HG03432 (cell line): ENCODE measurements at regions not wholly inside any gene's neighbourhood (a gene's known extent, or its start where the extent isn't known, plus 50 kb on each side); places are given as distances from the start of the nearest gene placed in this dataset.

Experiments used
- ATAC-seq: cut with Tn5 transposase; IDR thresholded peaks from one replicate; pipeline ENCODE4 v1.9.1; 2021; ENCODE audit warnings: mild to moderate bottlenecking, moderate library complexity; ENCODE audit not compliant: unreplicated experiment

DNA sequence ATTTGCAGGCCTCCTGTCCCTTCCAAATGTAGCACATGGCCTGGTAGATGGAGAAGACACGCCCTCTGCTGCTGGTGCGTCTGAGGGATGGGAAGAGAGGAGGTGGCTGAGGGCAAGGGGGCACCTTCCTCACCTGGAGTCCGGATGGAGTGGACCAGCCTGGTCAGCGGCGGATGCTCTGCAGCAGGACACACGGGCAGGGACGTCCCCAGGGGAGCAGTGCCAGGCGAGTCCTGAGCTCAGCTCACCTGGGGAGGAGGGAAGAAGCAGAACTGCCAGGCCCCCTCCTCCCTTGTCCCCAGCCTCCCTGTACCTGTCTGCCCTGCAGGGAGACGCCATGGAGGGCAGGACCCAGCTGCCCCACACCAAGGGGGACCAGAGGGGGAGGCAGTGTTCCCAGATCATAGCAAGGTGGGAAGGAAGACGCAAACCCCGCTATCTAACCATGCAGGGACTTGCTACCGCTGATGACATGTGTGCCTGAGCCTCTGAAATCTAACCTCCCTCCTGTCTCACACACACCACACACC lies 1495.9 kb downstream of the BRD1 start:
- ATAC-seq = no peak

DNA sequence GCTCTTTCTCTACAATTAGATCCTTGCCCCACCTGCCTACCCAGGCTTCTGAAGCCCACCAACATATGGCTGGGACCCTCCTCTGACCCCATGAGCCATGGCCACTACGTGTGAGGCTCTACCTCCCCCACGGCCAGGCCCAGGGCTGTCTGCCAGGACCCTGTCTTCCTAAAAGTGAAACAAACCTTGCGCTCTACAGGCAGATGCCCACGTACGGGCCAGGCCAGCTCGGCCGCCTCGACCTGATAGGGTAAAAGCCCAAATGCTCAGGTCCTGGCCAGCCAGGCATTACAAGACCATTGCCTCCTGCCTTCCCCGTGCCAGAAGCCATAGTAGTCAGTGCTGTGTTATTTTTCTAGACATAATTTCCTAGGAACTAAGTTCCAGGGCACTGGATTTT lies 1496.4 kb downstream of the BRD1 start:
- ATAC-seq = no peak

- no peak for ATAC-seq
Measured at GRCh38 chr22:48327721-48328120, 1500.0 kb downstream of the BRD1 start.

DNA sequence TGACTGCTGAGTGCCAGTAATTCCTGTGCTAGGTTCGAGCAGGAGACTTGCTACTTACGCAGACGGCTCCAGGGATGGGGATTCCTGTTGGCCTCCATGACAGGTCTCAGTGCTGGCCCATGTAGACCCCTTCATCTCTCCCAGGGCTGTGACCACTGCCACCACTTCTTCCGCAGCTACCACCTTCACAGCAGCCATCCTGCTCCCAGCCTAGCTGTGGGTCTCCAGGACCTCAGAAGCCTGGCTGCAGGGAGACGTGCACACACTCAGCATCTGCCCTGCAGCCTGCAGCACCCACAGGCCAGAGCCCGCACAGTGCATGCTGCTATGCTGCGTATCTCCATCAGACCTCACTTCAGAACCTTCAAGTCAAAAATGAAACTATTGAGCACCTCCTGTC lies 1503.9 kb downstream of the BRD1 start:
- no peak for ATAC-seq

DNA sequence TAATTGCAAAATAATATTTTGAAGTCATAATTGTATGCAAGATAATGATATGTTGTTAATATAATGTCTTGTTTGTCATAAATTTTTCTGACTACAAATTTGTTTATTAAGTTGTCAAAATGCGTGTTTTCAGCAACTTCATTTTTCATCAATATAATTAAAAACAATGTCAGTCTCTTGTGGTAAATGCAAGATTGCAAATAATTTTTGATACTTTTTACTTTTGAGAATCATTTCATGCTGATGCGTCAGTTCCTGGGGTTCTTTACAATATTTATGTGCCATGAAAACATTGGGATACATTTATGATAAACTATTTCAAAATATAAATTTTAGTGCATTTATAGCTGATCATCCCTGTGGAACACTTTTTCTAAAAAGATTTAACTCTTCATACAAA lies 1504.8 kb downstream of the BRD1 start:
- ATAC-seq = no peak

- ATAC-seq = no peak
Measured at GRCh38 chr22:48321986-48322545, 1505.6 kb downstream of the BRD1 start.

- no peak for ATAC-seq
Measured at GRCh38 chr22:48320683-48321451, 1506.8 kb downstream of the BRD1 start.

DNA sequence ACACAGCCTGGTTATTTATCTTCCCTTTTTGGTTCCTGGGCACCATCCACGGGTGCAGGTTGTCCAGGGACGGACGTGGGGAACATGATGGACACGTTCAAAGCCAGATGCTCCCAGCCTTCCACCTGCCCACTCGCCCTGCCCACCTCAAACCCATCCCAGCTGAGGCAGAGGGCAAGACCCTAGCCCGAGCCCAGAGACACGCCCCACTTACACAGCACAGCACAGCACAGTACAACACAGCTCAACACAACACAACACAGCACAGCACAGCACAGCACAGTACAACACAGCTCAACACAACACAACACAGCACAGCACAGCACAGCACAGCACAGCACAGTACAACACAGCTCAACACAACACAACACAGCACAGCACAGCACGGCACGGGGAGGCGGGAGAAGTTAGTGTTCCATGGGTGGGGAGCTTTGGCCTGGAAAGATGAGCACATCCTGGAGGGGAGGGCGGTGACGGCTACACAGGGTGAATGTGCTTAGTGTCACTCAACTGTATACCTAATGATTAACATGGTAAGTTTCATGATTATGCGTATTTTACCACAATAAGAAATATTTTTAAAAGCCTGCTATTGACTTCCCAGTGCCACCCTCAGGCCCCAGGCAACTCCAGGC lies 1507.5 kb downstream of the BRD1 start:
- ATAC-seq = no peak

DNA sequence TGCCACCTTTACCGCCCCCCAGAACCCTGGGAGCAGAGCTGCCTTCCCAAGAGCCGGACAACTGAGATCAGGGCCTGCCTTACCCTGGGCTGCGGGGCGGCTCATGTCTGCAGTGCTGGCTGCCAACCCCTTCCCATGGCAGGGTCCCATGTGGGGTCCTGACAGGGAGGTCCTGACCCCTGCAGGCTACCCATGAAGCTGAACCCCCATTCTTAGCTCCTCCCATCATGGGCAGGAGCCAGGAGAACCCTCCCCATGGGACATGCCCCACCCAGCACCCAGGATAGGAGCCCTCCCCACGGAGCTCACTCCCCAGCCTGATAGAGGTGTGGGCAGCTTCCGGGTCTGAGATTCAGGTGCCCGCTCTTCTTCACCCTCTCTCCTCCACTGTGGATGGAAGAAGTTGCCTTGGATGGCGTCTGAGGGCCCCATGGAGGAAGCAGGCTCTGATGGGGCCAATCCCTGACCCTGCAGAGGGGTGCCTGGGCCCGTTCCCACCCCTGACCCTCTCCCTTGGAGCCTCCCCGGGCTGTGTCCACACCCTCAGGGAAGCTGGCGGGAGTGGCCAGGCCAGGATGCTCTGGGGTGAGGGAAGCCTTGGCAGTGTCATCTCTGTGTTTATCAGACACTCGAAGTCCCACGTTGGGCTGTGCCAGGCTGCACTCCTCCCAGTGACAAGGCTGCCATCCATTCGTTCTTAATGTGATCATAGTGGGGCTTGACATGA lies 1508.2 kb downstream of the BRD1 start:
- ATAC-seq = no peak

DNA sequence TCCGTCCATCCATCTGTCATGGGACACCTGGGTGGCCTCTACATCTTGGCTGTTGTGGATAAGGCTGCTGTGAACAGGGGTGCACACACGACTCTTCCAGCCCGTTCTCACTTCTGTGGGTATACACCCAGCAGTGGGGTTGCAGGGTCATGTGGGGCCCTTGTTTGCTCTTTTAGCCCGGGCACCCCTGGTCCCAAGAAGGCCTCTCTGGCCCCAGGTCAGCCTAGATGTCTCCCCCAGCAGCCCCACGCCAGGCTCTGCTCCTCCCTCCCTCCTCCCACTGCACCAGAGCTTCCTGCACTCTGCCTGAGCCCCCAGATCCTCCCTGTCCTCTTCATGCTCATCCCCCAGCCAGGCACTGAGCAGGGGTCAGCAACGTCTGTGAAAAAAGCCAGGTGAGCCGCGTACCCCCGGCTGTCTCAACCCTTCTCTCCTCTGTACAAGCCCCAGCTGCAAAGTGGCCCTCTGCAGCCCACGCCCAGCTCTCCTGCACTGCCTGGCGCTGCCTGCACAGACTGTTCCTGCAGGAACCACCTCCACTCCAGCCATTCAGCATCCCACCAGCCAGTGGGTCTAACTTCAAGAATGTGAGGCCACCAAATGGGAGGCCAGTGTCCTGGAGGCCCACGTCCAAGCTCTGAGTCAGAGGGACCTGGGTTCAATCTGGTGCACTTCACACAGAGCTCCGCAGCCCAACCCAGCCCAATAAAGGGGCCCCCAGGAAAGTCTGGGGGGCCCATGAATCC lies 1508.9 kb downstream of the BRD1 start:
- no peak for ATAC-seq

GRCh38 chr22:48318173-48318572 lies 1509.5 kb downstream of the BRD1 start:
- no peak for ATAC-seq

- no peak for ATAC-seq
Measured at GRCh38 chr22:48316257-48317250, 1511.1 kb downstream of the BRD1 start.

- no peak for ATAC-seq
Measured at GRCh38 chr22:48315439-48316256, 1512.0 kb downstream of the BRD1 start.

DNA sequence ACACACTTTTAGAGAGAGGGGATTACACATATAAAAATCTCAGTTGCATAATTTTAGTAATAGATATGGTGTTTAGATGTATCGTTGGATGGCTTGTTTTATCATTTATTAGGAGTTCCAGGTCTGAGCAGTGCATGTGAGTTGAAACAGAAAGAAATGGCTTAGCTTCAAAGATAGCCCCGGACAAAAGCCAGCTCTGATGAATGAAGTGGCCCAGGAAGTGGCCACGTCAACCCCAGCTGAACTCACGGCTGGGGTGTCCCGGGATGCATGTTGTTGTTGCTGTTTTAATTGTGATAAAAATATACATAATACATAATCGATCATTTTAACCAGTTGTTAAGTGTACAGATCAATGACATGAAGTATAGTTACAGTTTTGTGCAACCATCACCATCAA lies 1513.6 kb downstream of the BRD1 start:
- no peak for ATAC-seq

GRCh38 chr22:48313175-48313830 lies 1514.4 kb downstream of the BRD1 start:
- ATAC-seq = no peak

DNA sequence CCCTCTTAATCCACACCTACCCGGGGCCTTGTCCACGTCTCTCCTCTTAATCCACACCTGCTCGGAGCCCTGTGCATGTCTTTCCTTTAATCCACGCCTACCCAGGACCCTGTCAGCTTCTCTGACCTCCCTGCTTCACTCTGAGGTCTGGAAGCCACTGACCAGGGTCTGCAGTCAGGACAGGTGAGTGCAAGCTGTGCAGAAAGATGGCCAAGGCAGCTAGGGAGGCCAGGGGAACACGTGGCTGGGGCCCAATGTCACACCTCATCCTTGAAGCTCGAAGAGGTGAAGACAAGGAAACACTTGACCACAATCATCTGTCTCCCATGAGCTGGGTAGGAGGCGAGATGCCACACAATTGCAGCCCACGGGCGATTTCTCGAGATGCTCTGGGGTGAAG lies 1516.9 kb downstream of the BRD1 start:
- no peak for ATAC-seq

- ATAC-seq = no peak
Measured at GRCh38 chr22:48310289-48310688, 1517.4 kb downstream of the BRD1 start.

GRCh38 chr22:48309836-48310235 lies 1517.8 kb downstream of the BRD1 start:
- no peak for ATAC-seq
